ENCODE measurements at regions not wholly inside any gene's neighbourhood (a gene's known extent, or its start where the extent isn't known, plus 50 kb on each side); places are given as distances from the start of the nearest gene placed in this dataset.

GRCh38 chr15:25563596-25563995 is 124.8 kb upstream of the UBE3A start:
- DNase-seq (ENCODE audit: low spot score): no peak

GRCh38 chr15:25557926-25558325 is 119.1 kb upstream of the UBE3A start:
- DNase-seq (ENCODE audit: low spot score): no peak

- DNase-seq (ENCODE audit: low spot score): no peak
Observed at GRCh38 chr15:25556136-25556535, 117.3 kb upstream of the UBE3A start.

GRCh38 chr15:25554640-25555039 is 115.8 kb upstream of the UBE3A start:
- DNase-seq (ENCODE audit: low spot score): no peak

GRCh38 chr15:25548600-25548999 is 109.8 kb upstream of the UBE3A start:
- no peak for DNase-seq (ENCODE audit: low spot score)

GRCh38 chr15:25545889-25546288 is 107.1 kb upstream of the UBE3A start:
- DNase-seq (ENCODE audit: low spot score): no peak

GRCh38 chr15:25545017-25545416 is 106.2 kb upstream of the UBE3A start:
- no peak for DNase-seq (ENCODE audit: low spot score)

GRCh38 chr15:25544076-25544475 is 105.3 kb upstream of the UBE3A start:
- no peak for DNase-seq (ENCODE audit: low spot score)

GRCh38 chr15:25543196-25543595 is 104.4 kb upstream of the UBE3A start:
- DNase-seq (ENCODE audit: low spot score): peak; percentile 76

GRCh38 chr15:25541228-25541627 is 102.4 kb upstream of the UBE3A start:
- DNase-seq (ENCODE audit: low spot score): no peak

- DNase-seq (ENCODE audit: low spot score): no peak
Observed at GRCh38 chr15:25536801-25537611, 98.2 kb upstream of the UBE3A start.

GRCh38 chr15:25535866-25536265 is 97.0 kb upstream of the UBE3A start:
- DNase-seq (ENCODE audit: low spot score): no peak

GRCh38 chr15:25534293-25534692 is 95.5 kb upstream of the UBE3A start:
- DNase-seq (ENCODE audit: low spot score): no peak

GRCh38 chr15:25532269-25533140 is 93.7 kb upstream of the UBE3A start:
- DNase-seq (ENCODE audit: low spot score): no peak

- DNase-seq (ENCODE audit: low spot score): no peak
Observed at GRCh38 chr15:25529774-25530173, 91.0 kb upstream of the UBE3A start.

- no peak for DNase-seq (ENCODE audit: low spot score)
Observed at GRCh38 chr15:25527118-25527517, 88.3 kb upstream of the UBE3A start.

GRCh38 chr15:25525741-25526140 is 86.9 kb upstream of the UBE3A start:
- DNase-seq (ENCODE audit: low spot score): no peak

GRCh38 chr15:25515633-25516032 is 76.8 kb upstream of the UBE3A start:
- no peak for DNase-seq (ENCODE audit: low spot score)

GRCh38 chr15:25514522-25514921 is 75.7 kb upstream of the UBE3A start:
- DNase-seq (ENCODE audit: low spot score): no peak

GRCh38 chr15:25512957-25513356 is 74.1 kb upstream of the UBE3A start:
- no peak for DNase-seq (ENCODE audit: low spot score)

GRCh38 chr15:25510146-25510545 is 71.3 kb upstream of the UBE3A start:
- no peak for DNase-seq (ENCODE audit: low spot score)

GRCh38 chr15:25509703-25510102 is 70.9 kb upstream of the UBE3A start:
- no peak for DNase-seq (ENCODE audit: low spot score)

All from mucosa of gallbladder (tissue), 1 donor.